Kidney (tissue), 13 donors: ENCODE measurements at regions not wholly inside any gene's neighbourhood (a gene's known extent, or its start where the extent isn't known, plus 50 kb on each side); places are given as distances from the start of the nearest gene placed in this dataset.
"Not testable (repeated sequence)": the region's sequence is repeated elsewhere in the genome, so short reads cannot be mapped to it uniquely, and the experiment has no call there.

Experiments used
- DNase-seq, 5 donors: peaks; one replicate each; pipeline ENCODE4 v3.0.0-alpha.2; 2013 to 2020
- FAIRE-seq: peaks from 2 replicates; lab custom pipeline; 2012; peaks lifted over from hg19 to GRCh38; lab: Jason Lieb, UNC
- H3K27ac ChIP-seq, 2 donors: one replicate each; pipeline ENCODE4 v1.7.0; 2013; ENCODE audit warnings: low read depth in 2 of 2, low read length in 2 of 2, inconsistent platforms in 1 of 2
- H3K27me3 ChIP-seq: one replicate; pipeline ENCODE4 v1.7.1; 2013; ENCODE audit warnings: low read length, inconsistent platforms; ENCODE audit not compliant: control insufficient read depth, insufficient read depth
- H3K36me3 ChIP-seq, 3 donors: one replicate each; pipeline versions ENCODE4 v1.7.0 to v1.7.1; 2013; ENCODE audit warnings: low read length in 3 of 3, control low read depth in 1 of 3, inconsistent platforms in 1 of 3; ENCODE audit not compliant: insufficient read depth in 3 of 3, control insufficient read depth in 2 of 3
- H3K4me1 ChIP-seq, 3 donors: one replicate each; pipeline versions ENCODE4 v1.7.0 to v1.7.1; 2013; ENCODE audit warnings: low read length in 3 of 3, inconsistent platforms in 1 of 3, low read depth in 1 of 3; ENCODE audit not compliant: control insufficient read depth in 2 of 3, insufficient read depth in 2 of 3
- H3K4me3 ChIP-seq, 3 donors: one replicate each; pipeline versions ENCODE4 v1.7.0 to v1.8.1; 2013; ENCODE audit warnings: low read length in 3 of 3, control low read depth in 1 of 3, inconsistent platforms in 1 of 3
- H3K9ac ChIP-seq, 3 donors: one replicate each; pipeline versions ENCODE4 v1.7.0 to v1.7.1; 2013; ENCODE audit warnings: low read length in 3 of 3, control low read depth in 1 of 3, inconsistent platforms in 1 of 3
- H3K9me3 ChIP-seq, 3 donors: one replicate each; pipeline versions ENCODE4 v1.7.0 to v1.7.1; 2013; ENCODE audit warnings: low read length in 3 of 3, control low read depth in 1 of 3, inconsistent platforms in 1 of 3; ENCODE audit not compliant: control insufficient read depth in 2 of 3, insufficient read depth in 1 of 3
- CTCF ChIP-seq: IDR thresholded peaks from 3 replicates; pipeline ENCODE4 v1.5.1; 2012; ENCODE audit warnings: mild to moderate bottlenecking, moderate library complexity, borderline replicate concordance; ENCODE audit not compliant: insufficient read depth; ENCODE audit errors: extremely low read depth
- intact Hi-C: fragments of 100-400 bp; cut with DNase I; formaldehyde crosslinking; loops from one replicate; pipeline ENCODE4 v1.11.1; 2022
- donor health status: control.
- donor health status: control.
- donor health status: control.
- donor health status: control.
- donor health status: control.
- donor health status: DM: yes; HTN: yes; CAD: no.
- donor health status: Normal renal cell carcinoma (clear cell type).

DNA sequence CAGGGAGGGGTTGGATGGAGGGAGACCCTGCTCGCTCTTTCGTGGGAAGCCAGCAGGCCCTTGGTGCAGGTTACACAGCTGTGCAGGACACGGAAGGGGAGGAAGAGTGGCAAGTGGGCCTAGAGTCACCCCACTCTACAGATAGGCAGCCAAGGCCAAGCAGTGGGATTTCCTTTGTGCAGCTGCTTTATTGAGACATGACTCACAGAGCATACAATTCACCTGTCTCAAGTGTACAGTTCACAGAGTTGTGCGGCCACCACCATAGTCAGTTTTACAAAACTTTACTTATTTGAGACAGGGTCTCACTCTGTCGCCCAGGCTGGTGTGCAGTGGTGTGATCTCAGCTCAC is 91.2 kb upstream of the CIBAR2 start:
- FAIRE-seq (no peak), DNase-seq (no peak)
- intact Hi-C loops: no loop called here
- Histone ChIP-seq H3K4me1 (peaks cover 0 to 24% (median 5%) of the 10 kb centered on the region in 3 donors), H3K27ac (no peak overlapping the region), H3K27me3 (no peaks in the 10 kb centered on the region), H3K9me3 (no peaks in the 10 kb centered on the region), H3K4me3 (no peak overlapping the region), H3K36me3 (no peaks in the 10 kb centered on the region), H3K9ac (no peak overlapping the region)
- TF ChIP-seq CTCF: no peak

GRCh38 chr16:85204242-85205010 is 92.2 kb upstream of the CIBAR2 start:
- peaks cover 0 to 27% (median 8%) of the 10 kb centered on the region in 3 donors for H3K4me1 ChIP-seq
- DNase-seq (no peak), FAIRE-seq (no peak)
- intact Hi-C loops: no loop called here
- no peak overlapping the region for H3K9ac ChIP-seq
- no peaks in the 10 kb centered on the region for H3K27me3 ChIP-seq
- H3K9me3 ChIP-seq: no peaks in the 10 kb centered on the region
- TF ChIP-seq CTCF: no peak
- no peak overlapping the region for H3K27ac ChIP-seq
- H3K36me3 ChIP-seq: no peaks in the 10 kb centered on the region
- no peak overlapping the region for H3K4me3 ChIP-seq

- H3K36me3 ChIP-seq, DNase-seq, H3K9me3 ChIP-seq, H3K9ac ChIP-seq, H3K27ac ChIP-seq, H3K4me3 ChIP-seq, intact Hi-C loops, FAIRE-seq, H3K27me3 ChIP-seq: not testable (repeated sequence)
- H3K4me1 ChIP-seq: peaks cover 0 to 34% (median 8%) of the 10 kb centered on the region in 3 donors
Measured at GRCh38 chr16:85205257-85205656, 93.0 kb upstream of the CIBAR2 start.

DNA sequence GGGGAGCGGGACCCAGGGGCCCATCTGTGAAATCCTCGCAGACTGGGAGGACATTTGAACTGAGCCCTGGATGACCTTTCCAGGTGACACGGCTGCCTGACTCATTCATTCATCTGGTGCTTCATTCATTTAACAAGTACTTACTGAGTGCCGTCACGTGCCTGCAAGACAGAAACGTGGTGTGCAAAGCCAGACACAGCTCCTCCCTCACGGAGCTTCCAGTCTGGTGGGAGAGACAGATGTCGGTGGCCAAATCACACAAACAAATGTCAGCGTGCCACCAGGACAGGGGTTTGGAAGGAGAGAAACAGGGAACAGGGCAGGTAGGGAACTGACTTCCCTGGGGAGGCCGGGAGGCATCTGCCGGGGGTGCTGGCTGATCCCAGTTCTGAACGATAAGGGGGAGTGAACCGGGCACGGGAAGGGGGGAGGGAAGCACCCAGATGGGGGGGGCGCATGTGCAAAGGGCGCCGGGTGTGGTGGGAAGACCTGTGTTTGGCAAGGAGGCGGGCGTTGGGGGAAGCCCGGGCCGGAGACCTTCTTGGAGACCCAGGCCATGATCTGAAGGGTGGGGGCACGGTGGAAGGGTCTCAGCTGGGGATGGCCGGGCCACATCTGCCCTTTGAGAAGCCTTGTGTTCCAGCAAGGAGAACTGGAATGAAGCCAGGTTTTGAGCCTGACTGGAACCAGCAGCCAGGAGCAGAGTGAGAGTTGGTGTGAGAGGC is 93.6 kb upstream of the CIBAR2 start:
- no peak for TF ChIP-seq CTCF
- Histone ChIP-seq H3K9ac (no peak overlapping the region), H3K4me1 (peaks cover 0 to 30% (median 11%) of the 10 kb centered on the region in 3 donors), H3K36me3 (no peaks in the 10 kb centered on the region), H3K27ac (peak overlapping the region in 1 of 2 donors; percentile 33), H3K9me3 (no peaks in the 10 kb centered on the region), H3K27me3 (no peaks in the 10 kb centered on the region), H3K4me3 (no peak overlapping the region)
- DNase-seq (peak in 2 of 5 donors; percentile 45 to 64), FAIRE-seq (no peak)
- intact Hi-C loops: no loop called here
